HUES48 (cell line): ENCODE measurements at regions not wholly inside any gene's neighbourhood (a gene's known extent, or its start where the extent isn't known, plus 50 kb on each side); places are given as distances from the start of the nearest gene placed in this dataset.
A peak's percentile ranks its signal among the peaks of the same experiment; 100 is the strongest.
"Not testable (repeated sequence)": the region's sequence is repeated elsewhere in the genome, so short reads cannot be mapped to it uniquely, and the experiment has no call there.

Source experiments
- H3K27ac ChIP-seq: one replicate; pipeline ENCODE4 v1.7.0; 2013; ENCODE audit warnings: low read depth, low read length, inconsistent platforms
- H3K27me3 ChIP-seq: 2 replicates; pipeline ENCODE4 v1.6.1; 2013; ENCODE audit warnings: mild to moderate bottlenecking, low read length; ENCODE audit not compliant: control insufficient read depth, insufficient read depth
- H3K36me3 ChIP-seq: 2 replicates; pipeline ENCODE4 v1.6.1; 2013; ENCODE audit warnings: low read length; ENCODE audit not compliant: control insufficient read depth, insufficient read depth
- H3K4me1 ChIP-seq: 2 replicates; pipeline ENCODE4 v1.6.1; 2013; ENCODE audit warnings: mild to moderate bottlenecking, low read length; ENCODE audit not compliant: control insufficient read depth, insufficient read depth
- H3K4me3 ChIP-seq: 2 replicates; pipeline ENCODE4 v1.5.1; 2013; ENCODE audit warnings: mild to moderate bottlenecking, low read depth, low read length
- H3K9ac ChIP-seq: 2 replicates; pipeline ENCODE4 v1.6.1; 2013; ENCODE audit warnings: mild to moderate bottlenecking, low read depth, low read length, moderate library complexity
- H3K9me3 ChIP-seq: 2 replicates; pipeline ENCODE4 v1.6.1; 2013; ENCODE audit warnings: low read length; ENCODE audit not compliant: control insufficient read depth, insufficient read depth

- no peak overlapping the region for H3K9ac ChIP-seq
- no peaks in the 10 kb centered on the region for H3K9me3 ChIP-seq
- no peak overlapping the region for H3K4me3 ChIP-seq
- H3K36me3 ChIP-seq: no peaks in the 10 kb centered on the region
- H3K27me3 ChIP-seq: no peaks in the 10 kb centered on the region
- peaks cover 10% of the 10 kb centered on the region for H3K4me1 ChIP-seq
- H3K27ac ChIP-seq: no peak overlapping the region
Measured at GRCh38 chr3:36182024-36182423, 198.3 kb upstream of the STAC start.

GRCh38 chr3:36187197-36187596 lies 193.1 kb upstream of the STAC start:
- not testable (repeated sequence) for H3K27me3 ChIP-seq, H3K9me3 ChIP-seq, H3K36me3 ChIP-seq, H3K4me3 ChIP-seq, H3K9ac ChIP-seq, H3K4me1 ChIP-seq, H3K27ac ChIP-seq

GRCh38 chr3:36192901-36193300 lies 187.4 kb upstream of the STAC start:
- Histone ChIP-seq H3K27me3 (no peaks in the 10 kb centered on the region), H3K9ac (no peak overlapping the region), H3K27ac (no peak overlapping the region), H3K4me1 (no peaks in the 10 kb centered on the region), H3K9me3 (no peaks in the 10 kb centered on the region), H3K4me3 (no peak overlapping the region), H3K36me3 (no peaks in the 10 kb centered on the region)

GRCh38 chr3:36193448-36193847 lies 186.9 kb upstream of the STAC start:
- Histone ChIP-seq H3K9me3 (no peaks in the 10 kb centered on the region), H3K9ac (no peak overlapping the region), H3K4me1 (0 out of 2 replicates have a peak, but pooled peaks cover 3% of the 10 kb centered on the region), H3K27me3 (no peaks in the 10 kb centered on the region), H3K36me3 (no peaks in the 10 kb centered on the region), H3K4me3 (no peak overlapping the region), H3K27ac (no peak overlapping the region)

GRCh38 chr3:36196058-36196457 lies 184.2 kb upstream of the STAC start:
- no peak overlapping the region for H3K9ac ChIP-seq
- no peaks in the 10 kb centered on the region for H3K36me3 ChIP-seq
- H3K27ac ChIP-seq: no peak overlapping the region
- H3K9me3 ChIP-seq: no peaks in the 10 kb centered on the region
- H3K4me1 ChIP-seq: 0 out of 2 replicates have a peak, but pooled peaks cover 3% of the 10 kb centered on the region
- H3K4me3 ChIP-seq: no peak overlapping the region
- H3K27me3 ChIP-seq: no peaks in the 10 kb centered on the region

GRCh38 chr3:36197151-36197550 lies 183.2 kb upstream of the STAC start:
- no peak overlapping the region for H3K4me3 ChIP-seq
- H3K27me3 ChIP-seq: no peaks in the 10 kb centered on the region
- 0 out of 2 replicates have a peak, but pooled peaks cover 3% of the 10 kb centered on the region for H3K4me1 ChIP-seq
- no peaks in the 10 kb centered on the region for H3K9me3 ChIP-seq
- no peak overlapping the region for H3K9ac ChIP-seq
- H3K27ac ChIP-seq: no peak overlapping the region
- H3K36me3 ChIP-seq: no peaks in the 10 kb centered on the region

GRCh38 chr3:36201546-36201945 lies 178.8 kb upstream of the STAC start:
- Histone ChIP-seq H3K27ac (no peak overlapping the region), H3K9me3 (no peaks in the 10 kb centered on the region), H3K4me3 (no peak overlapping the region), H3K9ac (no peak overlapping the region), H3K4me1 (peaks cover 7% of the 10 kb centered on the region), H3K27me3 (no peaks in the 10 kb centered on the region), H3K36me3 (no peaks in the 10 kb centered on the region)

GRCh38 chr3:36206956-36207580 lies 173.2 kb upstream of the STAC start:
- Histone ChIP-seq H3K9ac (no peak overlapping the region), H3K9me3 (no peaks in the 10 kb centered on the region), H3K4me3 (no peak overlapping the region), H3K4me1 (peaks cover 19% of the 10 kb centered on the region), H3K27me3 (no peaks in the 10 kb centered on the region), H3K27ac (peak overlapping the region; percentile 60), H3K36me3 (no peaks in the 10 kb centered on the region)

- Histone ChIP-seq H3K4me1 (peaks cover 19% of the 10 kb centered on the region), H3K4me3 (no peak overlapping the region), H3K9ac (no peak overlapping the region), H3K27ac (no peak overlapping the region), H3K9me3 (no peaks in the 10 kb centered on the region), H3K36me3 (no peaks in the 10 kb centered on the region), H3K27me3 (no peaks in the 10 kb centered on the region)
Measured at GRCh38 chr3:36210840-36211651, 169.3 kb upstream of the STAC start.

- no peak overlapping the region for H3K27ac ChIP-seq
- no peaks in the 10 kb centered on the region for H3K27me3 ChIP-seq
- no peaks in the 10 kb centered on the region for H3K9me3 ChIP-seq
- H3K4me3 ChIP-seq: no peak overlapping the region
- no peaks in the 10 kb centered on the region for H3K36me3 ChIP-seq
- peaks cover 14% of the 10 kb centered on the region for H3K4me1 ChIP-seq
- no peak overlapping the region for H3K9ac ChIP-seq
Measured at GRCh38 chr3:36211652-36211999, 168.7 kb upstream of the STAC start.

- Histone ChIP-seq H3K4me3 (no peak overlapping the region), H3K36me3 (no peaks in the 10 kb centered on the region), H3K9me3 (no peaks in the 10 kb centered on the region), H3K27me3 (no peaks in the 10 kb centered on the region), H3K4me1 (peaks cover 8% of the 10 kb centered on the region), H3K27ac (no peak overlapping the region), H3K9ac (no peak overlapping the region)
Measured at GRCh38 chr3:36212251-36212650, 168.1 kb upstream of the STAC start.
